PC-9 (cell line): ENCODE measurements at regions not wholly inside any gene's neighbourhood (a gene's known extent, or its start where the extent isn't known, plus 50 kb on each side); places are given as distances from the start of the nearest gene placed in this dataset.

Source experiments
- BruUV-seq: library from RNA; stranded (reverse); fragments of 400-500 nt; replicated peaks from 2 replicates; lab custom pipeline; 2021; lab: Mats Ljungman, UMichigan
- CTCF ChIA-PET: fragments of 300-600 bp; sonication (Branson Sonifier 250); formaldehyde crosslinking; loops from one replicate; lab custom pipeline; 2022; ENCODE audit warnings: antibody characterized with exemption; lab: Charles Lee
- POLR2A ChIA-PET: fragments of 300-600 bp; sonication (Branson Sonifier 250); formaldehyde crosslinking; loops from one replicate; lab custom pipeline; 2022; ENCODE audit warnings: antibody characterized with exemption; ENCODE audit not compliant: unreplicated experiment; lab: Charles Lee
- DNase-seq, 2 experiments: peaks; one replicate each; pipeline versions ENCODE4 v3.0.0 to v3.0.0-alpha.2; 2015 to 2022; ENCODE audit warnings: mixed read lengths in 1 of 2
- H2AFZ ChIP-seq: fragments of 200-600 bp; sonication (generic); 2 replicates; pipeline ENCODE4 v1.8.1; 2017; ENCODE audit warnings: antibody characterized with exemption
- H3F3A ChIP-seq: fragments of 200-600 bp; sonication (generic); 2 replicates; pipeline ENCODE4 v1.8.1; 2017; ENCODE audit warnings: antibody characterized with exemption, mild to moderate bottlenecking, low read depth; ENCODE audit not compliant: insufficient read depth
- H3K27ac ChIP-seq: fragments of 200-600 bp; sonication (generic); 2 replicates; pipeline ENCODE4 v1.6.1; 2016; ENCODE audit warnings: mixed run types
- H3K27me3 ChIP-seq: fragments of 200-600 bp; sonication (generic); 2 replicates; pipeline ENCODE4 v1.6.1; 2016; ENCODE audit warnings: low read depth, mixed run types; ENCODE audit not compliant: insufficient read depth
- H3K36me3 ChIP-seq: fragments of 200-600 bp; sonication (generic); 2 replicates; pipeline ENCODE4 v1.6.1; 2016; ENCODE audit warnings: low read depth, mixed run types
- H3K4me1 ChIP-seq: fragments of 200-600 bp; sonication (generic); replicated peaks from 2 replicates; pipeline ENCODE4 v1.6.1; 2016; ENCODE audit warnings: mixed run types; ENCODE audit not compliant: insufficient read depth
- H3K4me2 ChIP-seq: fragments of 200-600 bp; sonication (generic); 2 replicates; pipeline ENCODE4 v1.6.1; 2017; ENCODE audit warnings: mixed run types
- H3K4me3 ChIP-seq: fragments of 200-600 bp; sonication (generic); 2 replicates; pipeline ENCODE4 v1.6.1; 2016; ENCODE audit warnings: mixed run types
- H3K79me2 ChIP-seq: fragments of 200-600 bp; sonication (generic); 2 replicates; pipeline ENCODE4 v1.6.1; 2017; ENCODE audit warnings: low read depth, mixed run types
- H3K9me2 ChIP-seq: fragments of 200-600 bp; sonication (generic); 2 replicates; pipeline ENCODE4 v1.8.1; 2017; ENCODE audit warnings: mild to moderate bottlenecking; ENCODE audit not compliant: insufficient read depth
- H3K9me3 ChIP-seq: fragments of 200-600 bp; sonication (generic); 2 replicates; pipeline ENCODE4 v1.8.1; 2016; ENCODE audit warnings: low read depth; ENCODE audit not compliant: insufficient read depth
- H4K20me1 ChIP-seq: fragments of 200-600 bp; sonication (generic); 2 replicates; pipeline ENCODE4 v1.8.1; 2017; ENCODE audit not compliant: insufficient read depth
- EZH2 ChIP-seq: fragments of 200-600 bp; sonication (generic); IDR thresholded peaks from 2 replicates; pipeline ENCODE4 v1.8.0; 2017; ENCODE audit warnings: antibody characterized with exemption, low read depth
- intact Hi-C: fragments of 100-400 bp; cut with micrococcal nuclease; formaldehyde crosslinking; loops from one replicate; pipeline ENCODE4 v1.10.0; 2022; ENCODE audit not compliant: unreplicated experiment
- TF ChIP-seq, protein P1 (sequence below): fragments of 200-600 bp; sonication (generic); conservative IDR thresholded peaks from 2 replicates; pipeline ENCODE4 v1.6.1; 2017; ENCODE audit warnings: mixed run types, antibody characterized with exemption, mild to moderate bottlenecking, moderate library complexity

DNA sequence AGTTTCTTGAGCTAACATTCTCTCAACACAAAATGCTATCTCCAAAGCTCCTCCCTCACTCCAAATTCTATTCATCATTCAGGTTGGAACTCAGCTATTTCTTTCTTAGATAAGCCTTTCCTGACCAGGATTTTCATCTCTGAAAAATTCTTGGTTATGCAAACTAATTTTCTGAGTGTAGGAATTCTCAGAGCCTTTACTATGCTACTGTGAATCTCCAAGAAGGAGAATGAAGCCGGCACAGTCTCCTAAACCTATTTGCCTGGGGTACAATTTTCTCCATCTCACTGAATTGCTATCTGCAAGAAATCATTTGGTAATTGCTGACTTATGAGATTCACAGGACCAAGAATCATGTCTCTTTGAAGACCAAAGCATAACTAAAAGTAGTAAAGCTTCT lies 325.9 kb upstream of the ESRRG start:
- intact Hi-C loops, result no loop called here
- POLR2A ChIA-PET, result no interaction called here

DNA sequence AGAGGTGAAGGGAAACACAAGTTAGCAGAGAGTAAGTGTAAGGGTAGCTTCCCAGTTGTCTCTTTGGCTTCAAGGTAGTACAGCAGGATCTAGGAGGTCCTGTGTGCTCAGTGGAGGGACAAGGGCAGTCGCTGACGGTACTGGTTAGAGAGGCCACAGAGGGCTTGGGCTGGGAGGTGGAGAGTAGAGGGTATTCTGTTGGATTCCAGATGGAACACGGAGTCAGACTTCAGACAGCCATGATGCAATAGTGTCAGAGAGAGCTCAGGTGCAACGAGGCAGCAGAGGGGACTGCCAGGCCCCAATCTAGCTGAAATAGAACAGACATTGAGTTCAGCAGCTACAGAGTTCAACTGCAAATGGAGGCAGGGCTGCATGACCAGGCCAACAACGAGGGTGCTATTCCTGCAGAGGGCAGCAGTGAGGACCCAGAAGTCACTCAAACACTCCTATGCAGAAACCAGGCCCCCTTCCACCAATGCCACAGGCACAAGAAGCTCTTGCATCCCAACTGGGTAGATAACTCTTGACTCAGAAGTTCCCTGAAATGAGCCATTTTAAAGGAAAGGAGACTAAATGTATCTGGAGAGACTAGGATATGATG lies 325.0 kb upstream of the ESRRG start:
- ChIA-PET POLR2A (no interaction called here), CTCF (no interaction called here)
- H3K9me3 ChIP-seq, result no peaks in the 10 kb centered on the region
- H3K4me1 ChIP-seq, result no peaks in the 10 kb centered on the region
- intact Hi-C loops, result no loop called here
- TF ChIP-seq EZH2, result no peak
- TF ChIP-seq, protein P1, sequence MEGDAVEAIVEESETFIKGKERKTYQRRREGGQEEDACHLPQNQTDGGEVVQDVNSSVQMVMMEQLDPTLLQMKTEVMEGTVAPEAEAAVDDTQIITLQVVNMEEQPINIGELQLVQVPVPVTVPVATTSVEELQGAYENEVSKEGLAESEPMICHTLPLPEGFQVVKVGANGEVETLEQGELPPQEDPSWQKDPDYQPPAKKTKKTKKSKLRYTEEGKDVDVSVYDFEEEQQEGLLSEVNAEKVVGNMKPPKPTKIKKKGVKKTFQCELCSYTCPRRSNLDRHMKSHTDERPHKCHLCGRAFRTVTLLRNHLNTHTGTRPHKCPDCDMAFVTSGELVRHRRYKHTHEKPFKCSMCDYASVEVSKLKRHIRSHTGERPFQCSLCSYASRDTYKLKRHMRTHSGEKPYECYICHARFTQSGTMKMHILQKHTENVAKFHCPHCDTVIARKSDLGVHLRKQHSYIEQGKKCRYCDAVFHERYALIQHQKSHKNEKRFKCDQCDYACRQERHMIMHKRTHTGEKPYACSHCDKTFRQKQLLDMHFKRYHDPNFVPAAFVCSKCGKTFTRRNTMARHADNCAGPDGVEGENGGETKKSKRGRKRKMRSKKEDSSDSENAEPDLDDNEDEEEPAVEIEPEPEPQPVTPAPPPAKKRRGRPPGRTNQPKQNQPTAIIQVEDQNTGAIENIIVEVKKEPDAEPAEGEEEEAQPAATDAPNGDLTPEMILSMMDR, result 0 out of 2 replicates have a peak, but pooled peaks have one; percentile 39
- no peak overlapping the region for H3K4me3 ChIP-seq
- no peaks in the 10 kb centered on the region for H3K79me2 ChIP-seq
- no peaks in the 10 kb centered on the region for H3K36me3 ChIP-seq
- no peak overlapping the region for H2AFZ ChIP-seq
- no peak for DNase-seq
- H4K20me1 ChIP-seq, result no peaks in the 10 kb centered on the region
- no peak overlapping the region for H3K4me2 ChIP-seq
- no TSS peak for BruUV-seq
- H3K9me2 ChIP-seq, result no peaks in the 10 kb centered on the region; the same call in 1 of the 2 replicates
- no peaks in the 10 kb centered on the region for H3K27me3 ChIP-seq
- H3F3A ChIP-seq, result no peaks in the 10 kb centered on the region
- no peak overlapping the region for H3K27ac ChIP-seq

More for the DNA sequence above, 325.9 kb upstream of the ESRRG start:
- CTCF ChIA-PET, result no interaction called here
- Histone ChIP-seq H3K9me2 (no peaks in the 10 kb centered on the region; the same call in 1 of the 2 replicates), H4K20me1 (no peaks in the 10 kb centered on the region), H2AFZ (no peak overlapping the region), H3K27ac (no peak overlapping the region), H3K79me2 (no peaks in the 10 kb centered on the region), H3K27me3 (no peaks in the 10 kb centered on the region), H3F3A (no peaks in the 10 kb centered on the region), H3K4me3 (no peak overlapping the region), H3K36me3 (no peaks in the 10 kb centered on the region), H3K4me2 (no peak overlapping the region), H3K4me1 (no peaks in the 10 kb centered on the region), H3K9me3 (no peaks in the 10 kb centered on the region)
- no TSS peak for BruUV-seq
- TF ChIP-seq EZH2, result no peak
- TF ChIP-seq, protein P1, result no peak
- DNase-seq, result no peak

GRCh38 chr1:217040711-217041455 lies 317.7 kb upstream of the ESRRG start:
- POLR2A ChIA-PET, result no interaction called here
- no peak for TF ChIP-seq EZH2
- no peak overlapping the region for H3K27ac ChIP-seq
- no peak for DNase-seq
- H3K79me2 ChIP-seq, result no peaks in the 10 kb centered on the region
- no peaks in the 10 kb centered on the region for H3K4me1 ChIP-seq
- H3K9me2 ChIP-seq, result no peaks in the 10 kb centered on the region; the same call in 1 of the 2 replicates
- H2AFZ ChIP-seq, result no peak overlapping the region
- H3K36me3 ChIP-seq, result no peaks in the 10 kb centered on the region
- no peaks in the 10 kb centered on the region for H4K20me1 ChIP-seq
- H3K9me3 ChIP-seq, result no peaks in the 10 kb centered on the region
- no peaks in the 10 kb centered on the region for H3K27me3 ChIP-seq
- CTCF ChIA-PET, result no interaction called here
- no peak overlapping the region for H3K4me3 ChIP-seq
- H3K4me2 ChIP-seq, result no peak overlapping the region
- H3F3A ChIP-seq, result no peaks in the 10 kb centered on the region
- BruUV-seq, result no TSS peak
- intact Hi-C loops, result no loop called here
